Femur (tissue), 1 donor: ENCODE measurements at regions not wholly inside any gene's neighbourhood (a gene's known extent, or its start where the extent isn't known, plus 50 kb on each side); places are given as distances from the start of the nearest gene placed in this dataset.

Experiments used
- DNase-seq: peaks from one replicate; pipeline ENCODE4 v3.0.0-alpha.2; 2017

- no peak for DNase-seq
Observed at GRCh38 chr12:90393089-90393488, 561.9 kb downstream of the CCER1 start.

DNA sequence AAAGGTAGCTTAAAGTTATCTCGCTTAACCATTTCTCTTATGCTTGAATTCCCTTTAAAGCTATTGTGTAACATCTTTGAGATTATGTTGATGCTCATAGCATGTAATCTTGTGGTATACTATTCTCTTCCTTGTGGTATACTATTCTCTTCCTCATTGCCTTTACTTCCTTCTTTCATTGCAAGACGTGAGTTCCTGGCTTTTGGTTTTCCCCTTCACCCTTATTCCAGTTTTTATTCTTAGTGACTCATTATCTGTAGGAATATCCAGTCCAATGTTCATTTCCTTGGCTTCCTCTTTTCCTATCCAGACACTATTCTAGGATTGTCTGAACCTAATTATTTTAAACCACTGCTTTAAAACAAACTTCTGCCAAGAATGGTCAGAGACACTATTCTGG, 564.0 kb downstream of the CCER1 start:
- no peak for DNase-seq

DNA sequence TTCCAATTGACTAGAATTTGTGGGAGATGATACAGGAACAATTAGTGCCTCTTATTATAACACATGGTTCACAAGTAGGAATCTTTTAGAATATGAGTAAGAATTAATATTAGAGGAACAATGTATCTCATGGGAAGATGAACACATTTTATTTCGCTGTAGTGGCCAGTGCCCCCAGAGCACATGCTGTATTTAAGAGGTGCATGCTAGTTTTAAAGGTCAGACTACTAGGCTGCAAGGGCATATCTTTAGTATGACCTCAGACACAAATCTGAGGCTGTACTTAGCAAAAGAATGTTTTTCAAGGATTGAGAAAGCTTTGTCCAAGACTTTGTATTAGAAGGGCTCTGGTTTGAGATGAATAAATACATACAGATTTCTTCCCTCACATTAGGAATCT, 586.9 kb downstream of the CCER1 start:
- DNase-seq, result no peak

DNA sequence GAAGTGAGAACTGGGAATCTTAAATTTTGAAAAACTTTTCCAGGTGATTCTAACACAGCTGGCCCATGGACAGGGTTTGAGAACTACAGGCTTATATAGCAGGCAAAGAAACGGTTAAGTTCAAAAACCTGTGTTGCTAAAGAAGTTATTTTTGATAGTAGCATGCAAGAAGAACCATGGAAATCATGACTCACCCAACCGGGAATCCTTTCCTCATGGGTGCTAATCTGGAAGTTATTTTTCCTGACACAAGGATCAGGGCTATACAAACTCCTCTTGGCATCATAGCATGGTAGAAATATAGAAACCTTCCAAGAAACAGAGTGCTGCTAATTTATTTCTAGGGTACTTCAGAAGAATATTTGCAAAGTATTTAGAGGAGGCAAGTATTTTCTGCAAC, 588.7 kb downstream of the CCER1 start:
- no peak for DNase-seq

DNA sequence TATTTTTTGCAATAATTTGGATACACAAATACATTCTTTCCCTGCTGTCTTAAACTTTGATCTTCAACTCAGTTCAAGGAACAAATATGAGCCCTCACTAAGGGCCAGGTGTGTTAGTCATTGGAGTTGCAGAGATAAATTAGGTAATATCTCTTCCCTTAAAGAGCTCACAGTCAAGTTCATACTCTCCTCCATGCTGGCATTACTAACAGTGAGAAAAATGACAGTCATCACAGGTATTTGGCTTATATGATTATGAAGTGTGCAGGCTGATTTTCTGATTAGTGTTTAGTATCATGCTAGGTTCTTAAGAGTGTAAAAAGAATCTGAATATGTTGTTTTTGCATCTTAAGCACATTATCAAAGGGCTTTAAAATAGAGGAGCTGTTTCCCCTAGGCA, 594.7 kb downstream of the CCER1 start:
- no peak for DNase-seq

DNA sequence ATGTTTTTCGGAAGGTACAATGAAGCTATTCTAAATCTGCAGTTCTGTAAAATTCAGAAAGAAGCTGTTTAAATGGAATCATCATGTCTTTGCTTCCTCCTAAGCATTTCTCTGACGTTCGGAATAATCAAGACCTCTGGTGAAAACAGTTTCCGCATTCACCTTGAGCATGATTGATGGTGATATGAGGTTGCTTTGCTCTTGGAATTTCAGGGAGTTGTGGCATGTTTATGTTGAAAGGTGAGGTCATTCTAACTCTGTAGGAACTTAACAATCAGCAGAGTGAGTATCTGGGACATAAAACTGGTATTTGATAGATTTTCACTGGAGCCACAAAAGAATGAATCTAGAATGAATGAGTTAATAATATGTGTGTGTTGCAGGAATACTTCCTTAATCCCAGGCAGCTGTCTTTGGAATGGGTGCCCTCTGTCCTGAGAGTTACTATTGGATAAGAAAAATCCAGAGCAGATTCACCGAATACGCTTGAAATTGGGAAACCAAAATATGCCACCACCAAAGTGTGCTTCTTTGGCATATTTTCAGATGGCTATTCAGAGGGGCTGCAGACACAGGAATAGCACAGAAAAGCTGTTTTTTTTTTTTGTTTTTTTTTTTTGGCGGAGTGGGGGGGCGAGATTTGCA, 599.1 kb downstream of the CCER1 start:
- no peak for DNase-seq

GRCh38 chr12:90343966-90344365, 611.0 kb downstream of the CCER1 start:
- DNase-seq, result no peak

DNA sequence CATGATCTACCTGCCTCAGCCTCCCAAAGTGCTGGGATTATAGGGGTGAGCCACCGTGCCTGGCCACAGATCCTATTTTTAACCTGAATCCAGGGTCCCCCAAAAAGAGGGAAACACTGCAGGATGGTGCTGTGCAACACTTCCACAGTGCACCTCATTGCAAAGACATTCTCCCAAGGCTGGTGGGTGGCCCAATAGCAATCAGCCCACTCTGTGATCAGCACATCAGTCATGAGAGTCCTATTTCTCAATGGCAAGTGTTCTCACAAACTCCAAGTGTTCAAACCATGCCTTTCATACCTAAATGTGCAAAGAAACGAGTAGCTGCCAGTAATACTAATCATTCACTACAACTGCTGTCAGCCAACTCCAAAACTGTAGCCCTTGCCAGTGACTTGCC, 612.9 kb downstream of the CCER1 start:
- no peak for DNase-seq

- DNase-seq, result no peak
Observed at GRCh38 chr12:90339837-90340236, 615.1 kb downstream of the CCER1 start.

- no peak for DNase-seq
Observed at GRCh38 chr12:90338365-90338764, 616.6 kb downstream of the CCER1 start.

DNA sequence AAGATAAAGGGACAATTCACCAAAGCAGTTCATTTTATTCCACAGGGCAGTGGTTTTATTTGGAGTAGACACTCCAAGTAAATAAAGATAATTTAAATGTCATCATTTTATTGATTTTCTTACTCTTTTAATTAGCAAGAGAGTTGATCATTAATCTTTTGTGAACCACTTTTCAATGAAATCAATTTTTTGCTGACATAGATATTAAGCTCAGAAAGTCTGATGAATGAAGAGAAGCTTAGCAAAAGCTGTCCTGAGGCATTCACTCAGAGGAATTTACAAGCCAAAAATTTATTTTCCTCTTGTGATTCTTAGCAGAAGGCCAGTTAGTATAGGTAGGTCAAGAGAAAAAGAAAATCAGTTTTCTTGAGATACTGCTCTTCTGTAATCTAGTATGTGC, 618.0 kb downstream of the CCER1 start:
- DNase-seq, result no peak

DNA sequence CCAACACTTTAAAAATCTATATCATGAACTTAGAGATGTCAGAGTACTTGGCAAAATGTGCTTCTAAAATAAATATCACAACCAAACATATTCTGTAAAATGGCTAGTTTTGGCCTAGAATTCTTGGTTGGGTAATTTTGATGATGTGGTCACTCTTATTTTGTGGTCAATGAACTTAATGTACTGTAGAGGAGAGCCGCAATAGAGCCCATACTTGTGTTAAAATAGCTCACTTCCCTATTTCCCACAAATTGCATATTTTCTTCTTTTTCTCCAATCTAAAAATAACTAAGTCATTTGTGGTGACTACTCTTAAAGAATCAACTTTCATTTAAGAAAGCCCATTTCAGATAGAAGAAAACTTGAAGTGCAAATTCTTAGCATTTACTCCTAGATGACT, 619.4 kb downstream of the CCER1 start:
- DNase-seq, result no peak

DNA sequence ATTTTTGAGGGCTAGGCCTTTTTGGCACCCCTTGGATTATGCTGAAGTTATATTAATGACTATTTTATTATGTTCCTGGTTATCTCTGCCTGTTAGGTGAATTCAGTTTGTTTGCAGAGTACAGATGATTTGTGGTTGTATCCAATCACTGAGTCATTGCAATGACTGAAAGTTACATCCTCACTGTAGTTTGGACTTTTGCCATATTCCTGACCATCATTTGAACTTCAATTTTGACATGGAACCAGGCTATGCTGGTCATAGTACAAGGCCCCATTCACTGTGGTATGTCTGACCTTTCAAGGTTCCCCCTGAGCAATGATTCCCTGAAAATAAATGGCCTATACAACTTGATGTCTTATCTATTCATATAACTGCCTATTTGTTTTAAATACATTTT, 621.0 kb downstream of the CCER1 start:
- no peak for DNase-seq

- DNase-seq, result no peak
Observed at GRCh38 chr12:90333424-90333823, 621.6 kb downstream of the CCER1 start.

- no peak for DNase-seq
Observed at GRCh38 chr12:90331821-90332220, 623.2 kb downstream of the CCER1 start.

DNA sequence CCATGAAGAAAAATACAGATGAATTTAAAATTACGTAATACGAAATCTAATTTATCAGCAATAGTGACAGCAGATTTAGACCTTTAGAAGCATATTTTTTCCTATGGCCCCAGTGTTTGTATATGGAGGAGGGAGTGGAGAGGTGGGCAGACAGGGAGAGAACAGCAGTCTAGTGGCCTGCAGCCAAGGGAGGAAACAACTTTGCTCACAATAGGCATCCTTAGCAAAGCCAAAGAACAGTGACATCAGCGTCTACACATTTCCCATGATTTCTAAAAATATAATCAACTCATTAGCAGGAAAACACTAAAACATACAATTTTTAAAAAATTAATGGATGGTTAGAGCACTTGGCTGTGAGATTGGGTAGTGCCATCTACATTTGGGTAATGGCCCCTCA, 622.6 kb upstream of the ATP2B1 start:
- no peak for DNase-seq

GRCh38 chr12:90327793-90328743, 619.4 kb upstream of the ATP2B1 start:
- no peak for DNase-seq

DNA sequence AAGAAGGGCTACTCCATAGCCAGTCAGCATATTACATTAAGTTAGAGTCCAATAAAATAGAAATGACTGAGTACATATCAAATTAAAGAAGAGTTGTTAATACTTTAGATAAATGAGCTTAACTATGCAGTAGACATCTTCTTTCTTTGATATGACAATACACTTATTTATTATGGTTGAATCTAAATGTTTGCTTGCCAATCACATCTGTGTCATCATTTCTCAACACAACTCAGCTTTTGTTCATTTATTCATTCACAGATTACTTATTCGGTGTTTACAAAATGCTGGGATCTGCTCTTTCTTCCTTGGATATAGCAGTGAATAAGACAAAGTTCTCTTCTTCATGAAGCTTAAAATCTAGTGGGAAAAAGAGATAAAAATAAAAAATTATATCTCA, 614.6 kb upstream of the ATP2B1 start:
- DNase-seq, result no peak

- DNase-seq, result no peak
Observed at GRCh38 chr12:90322006-90322405, 613.4 kb upstream of the ATP2B1 start.

DNA sequence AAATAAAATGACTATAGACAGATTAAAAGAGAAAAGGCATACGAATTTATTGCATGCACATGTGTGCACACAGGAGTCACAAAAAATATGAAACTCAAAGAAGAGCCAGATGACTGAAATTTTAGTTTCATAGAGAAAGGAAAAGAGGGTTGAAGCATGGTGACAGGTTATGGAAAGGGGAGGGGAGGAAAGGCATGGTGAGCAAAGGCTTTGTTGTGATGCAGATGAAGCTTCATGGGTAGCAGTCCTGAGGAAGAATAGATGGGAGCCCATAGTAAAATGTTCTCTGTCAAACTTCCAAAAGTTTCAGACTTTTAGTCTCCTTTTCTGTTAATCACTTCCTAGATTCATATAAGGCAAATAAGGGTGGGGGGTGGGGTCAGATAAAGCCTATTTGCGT, 612.7 kb upstream of the ATP2B1 start:
- DNase-seq, result no peak

- DNase-seq, result no peak
Observed at GRCh38 chr12:90311561-90311960, 602.9 kb upstream of the ATP2B1 start.

DNA sequence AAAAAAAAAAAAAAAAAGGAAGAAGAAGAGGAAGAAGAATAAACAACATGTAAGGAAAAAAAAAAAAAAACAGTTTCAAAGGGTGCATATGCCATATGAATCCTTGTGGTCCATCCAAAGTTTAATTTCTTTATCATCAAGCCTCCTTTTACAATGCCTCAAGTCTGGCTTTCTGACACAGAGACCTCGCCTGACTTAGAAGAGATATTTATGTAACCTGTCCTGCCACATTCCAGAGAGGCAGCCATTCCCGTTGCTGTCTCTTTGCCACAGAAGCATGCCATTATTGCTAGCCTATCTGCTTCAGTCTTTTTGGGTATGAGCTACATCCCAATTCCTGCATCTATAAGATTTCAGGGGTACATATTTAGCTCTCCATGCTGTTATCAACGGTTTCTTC, 596.7 kb upstream of the ATP2B1 start:
- no peak for DNase-seq

DNA sequence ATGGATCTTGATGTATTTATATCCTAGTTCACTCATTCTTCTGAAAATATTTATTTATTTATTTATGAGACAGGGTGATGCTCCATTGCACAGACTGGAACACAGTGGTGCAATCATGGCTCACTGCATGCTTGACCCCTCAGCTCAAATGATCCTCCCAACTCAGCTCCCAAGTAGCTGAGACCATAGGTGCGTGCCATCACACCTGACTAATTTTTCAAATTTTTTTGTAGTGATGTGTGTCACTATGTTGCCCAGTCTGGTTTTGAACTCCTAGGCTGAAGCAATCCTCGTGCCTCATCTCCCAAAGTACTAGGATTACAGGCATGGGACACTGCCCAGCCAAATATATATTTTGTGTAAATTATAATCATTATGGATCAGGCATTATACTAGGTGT, 595.6 kb upstream of the ATP2B1 start:
- DNase-seq, result no peak

DNA sequence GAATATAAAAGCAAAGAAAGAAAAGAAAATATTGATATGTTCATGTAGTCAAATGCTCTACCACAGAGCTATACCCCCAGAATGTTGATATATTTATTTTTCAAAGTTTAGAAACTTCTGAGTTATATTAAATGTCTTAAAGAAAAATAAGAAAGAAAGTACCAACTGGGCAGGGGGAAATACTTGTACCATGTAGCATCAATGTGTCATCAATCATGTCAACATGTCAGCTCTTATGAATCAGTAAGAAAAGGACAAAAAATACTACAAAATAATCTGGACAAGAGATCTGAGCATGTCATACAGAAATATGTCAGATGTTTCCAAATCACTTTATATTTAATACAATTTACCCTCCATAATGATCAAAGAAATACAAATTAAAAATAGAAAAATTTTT, 595.1 kb upstream of the ATP2B1 start:
- DNase-seq, result no peak
